GM12891 (cell line): ENCODE measurements at regions not wholly inside any gene's neighbourhood (a gene's known extent, or its start where the extent isn't known, plus 50 kb on each side); places are given as distances from the start of the nearest gene placed in this dataset.

Experiments used
- POLR2A ChIP-seq: IDR thresholded peaks from 2 replicates; pipeline ENCODE4 v1.6.1; 2011; ENCODE audit warnings: low read depth, low read length, control low read depth
- POLR2AphosphoS5 ChIP-seq: IDR thresholded peaks from 2 replicates; pipeline ENCODE4 v1.6.1; 2011; ENCODE audit warnings: low read depth, low read length, control low read depth
- TAF1 ChIP-seq: IDR thresholded peaks from 2 replicates; pipeline ENCODE4 v1.6.1; 2011; ENCODE audit warnings: low read depth, low read length, control low read depth

- TF ChIP-seq POLR2AphosphoS5 (no peak), POLR2A (no peak), TAF1 (no peak)
These were observed 356.9 kb downstream of the C16orf95 start for GRCh38 chr16:86960266-86960665.
